CD4-positive, alpha-beta T cell (primary cell): ENCODE measurements at regions not wholly inside any gene's neighbourhood (a gene's known extent, or its start where the extent isn't known, plus 50 kb on each side); places are given as distances from the start of the nearest gene placed in this dataset.

ENCODE experiments used
- ATAC-seq: fragments of 200-7000 bp; cut with Tn5 transposase; one replicate; pipeline ENCODE4 v1.10.0; 2022; ENCODE audit warnings: mild to moderate bottlenecking; ENCODE audit not compliant: poor library complexity
- CTCF ChIA-PET: fragments of 350-600 bp; sonication (Branson Sonifier 250); formaldehyde crosslinking; loops from one replicate; lab custom pipeline; 2021; ENCODE audit warnings: antibody characterized with exemption, inconsistent platforms; lab: Charles Lee
- POLR2A ChIA-PET: fragments of 350-600 bp; sonication (Branson Sonifier 250); formaldehyde crosslinking; loops from one replicate; lab custom pipeline; 2021; ENCODE audit warnings: antibody characterized with exemption, inconsistent platforms; lab: Charles Lee
- DNase-seq, 14 experiments: peaks; one replicate each; pipeline ENCODE4 v3.0.0-alpha.2; 2013 to 2020; ENCODE audit warnings: mixed read lengths in 2 of 14
- H3K27ac ChIP-seq, 2 donors: one replicate each; pipeline versions ENCODE4 v1.5.1 to v1.7.0; 2013; ENCODE audit warnings: low read length in 2 of 2, low read depth in 1 of 2, mild to moderate bottlenecking in 1 of 2
- H3K27me3 ChIP-seq, 2 experiments: 1 replicate in 1 of 2; 2 replicates in 1 of 2; pipeline versions ENCODE4 v1.6.1 to v1.7.0; 2013; ENCODE audit warnings: low read length in 2 of 2, control low read depth in 1 of 2, mild to moderate bottlenecking in 1 of 2, moderate library complexity in 1 of 2; ENCODE audit not compliant: insufficient read depth in 2 of 2, control insufficient read depth in 1 of 2
- H3K36me3 ChIP-seq: one replicate; pipeline ENCODE4 v1.6.1; 2013; ENCODE audit warnings: low read length, control low read depth; ENCODE audit not compliant: insufficient read depth
- H3K4me1 ChIP-seq: one replicate; pipeline ENCODE4 v1.6.1; 2013; ENCODE audit warnings: low read length, control low read depth; ENCODE audit not compliant: insufficient read depth
- H3K4me3 ChIP-seq: one replicate; pipeline ENCODE4 v1.5.1; 2013; ENCODE audit warnings: mild to moderate bottlenecking, low read length, moderate library complexity
- H3K9me3 ChIP-seq, 2 experiments: 1 replicate in 1 of 2; 2 replicates in 1 of 2; pipeline versions ENCODE4 v1.6.1 to v1.7.0; 2013; ENCODE audit warnings: low read length in 2 of 2, mild to moderate bottlenecking in 2 of 2, control low read depth in 1 of 2, moderate library complexity in 1 of 2; ENCODE audit not compliant: control insufficient read depth in 1 of 2, insufficient read depth in 1 of 2
- H3K27ac Mint-ChIP-seq: one replicate; pipeline ENCODE4 v1.8.0; 2020; ENCODE audit warnings: mixed read lengths
- H3K27me3 Mint-ChIP-seq: one replicate; pipeline ENCODE4 v1.8.0; 2021; ENCODE audit warnings: mixed read lengths
- H3K36me3 Mint-ChIP-seq: one replicate; pipeline ENCODE4 v1.8.0; 2021; ENCODE audit warnings: low read depth, mixed read lengths
- H3K4me1 Mint-ChIP-seq: one replicate; pipeline ENCODE4 v1.8.0; 2021; ENCODE audit warnings: low read depth, mixed read lengths
- H3K4me3 Mint-ChIP-seq: one replicate; pipeline ENCODE4 v1.8.0; 2020; ENCODE audit warnings: mild to moderate bottlenecking, mixed read lengths
- H3K9me3 Mint-ChIP-seq: one replicate; pipeline ENCODE4 v1.8.0; 2020; ENCODE audit warnings: mixed read lengths
- CTCF ChIP-seq: fragments of 200-600 bp; IDR thresholded peaks from one replicate; pipeline ENCODE4 v1.8.0; 2022; ENCODE audit warnings: antibody characterized with exemption, mild to moderate bottlenecking
- intact Hi-C, 2 experiments: fragments of 100-400 bp; cut with DNase I in 1 of 2; cut with micrococcal nuclease in 1 of 2; formaldehyde crosslinking; loops; one replicate each; pipeline versions ENCODE4 v1.15.1 to v1.9.0; 2023 to 2025; cut with DNase I, micrococcal nuclease

- CTCF ChIA-PET: no interaction called here
- intact Hi-C loops: no loop called here
- H3K27me3 ChIP-seq: no peaks in the 10 kb centered on the region
- no peak for TF ChIP-seq CTCF
- H3K4me3 ChIP-seq: no peak overlapping the region
- peaks cover 5% of the 10 kb centered on the region for H3K9me3 Mint-ChIP-seq
- H3K27ac Mint-ChIP-seq: no peak overlapping the region
- H3K4me1 ChIP-seq: no peaks in the 10 kb centered on the region
- no peak overlapping the region for H3K4me3 Mint-ChIP-seq
- H3K4me1 Mint-ChIP-seq: no peaks in the 10 kb centered on the region
- DNase-seq (no peak), ATAC-seq (no peak)
- no peaks in the 10 kb centered on the region for H3K36me3 Mint-ChIP-seq
- no peaks in the 10 kb centered on the region for H3K9me3 ChIP-seq
- H3K27me3 Mint-ChIP-seq: no peaks in the 10 kb centered on the region
- H3K27ac ChIP-seq: no peak overlapping the region
- POLR2A ChIA-PET: no interaction called here
- H3K36me3 ChIP-seq: no peaks in the 10 kb centered on the region
These were observed 1302.3 kb downstream of the FSCB start for GRCh38 chr14:43204816-43205215.

GRCh38 chr14:43200519-43200918 lies 1306.6 kb downstream of the FSCB start:
- Mint-ChIP-seq H3K9me3 (peaks cover 3% of the 10 kb centered on the region), H3K27ac (no peak overlapping the region), H3K4me3 (no peak overlapping the region), H3K36me3 (no peaks in the 10 kb centered on the region), H3K4me1 (no peaks in the 10 kb centered on the region), H3K27me3 (no peaks in the 10 kb centered on the region)
- H3K4me1 ChIP-seq: no peaks in the 10 kb centered on the region
- no peaks in the 10 kb centered on the region for H3K9me3 ChIP-seq
- no peaks in the 10 kb centered on the region for H3K36me3 ChIP-seq
- no peak for TF ChIP-seq CTCF
- CTCF ChIA-PET: no interaction called here
- H3K27ac ChIP-seq: no peak overlapping the region
- DNase-seq: no peak
- H3K4me3 ChIP-seq: no peak overlapping the region
- no peak for ATAC-seq
- POLR2A ChIA-PET: no interaction called here
- no peaks in the 10 kb centered on the region for H3K27me3 ChIP-seq
- intact Hi-C loops: no loop called here

GRCh38 chr14:43198465-43198864 lies 1308.6 kb downstream of the FSCB start:
- no peaks in the 10 kb centered on the region for H3K9me3 ChIP-seq
- ChIA-PET CTCF (no interaction called here), POLR2A (no interaction called here)
- no peaks in the 10 kb centered on the region for H3K27me3 Mint-ChIP-seq
- H3K4me1 ChIP-seq: no peaks in the 10 kb centered on the region
- no peak for DNase-seq
- no peak overlapping the region for H3K4me3 ChIP-seq
- H3K9me3 Mint-ChIP-seq: peaks cover 3% of the 10 kb centered on the region
- intact Hi-C loops: no loop called here
- H3K36me3 Mint-ChIP-seq: no peaks in the 10 kb centered on the region
- no peaks in the 10 kb centered on the region for H3K27me3 ChIP-seq
- no peak for TF ChIP-seq CTCF
- H3K27ac Mint-ChIP-seq: no peak overlapping the region
- ATAC-seq: no peak
- no peak overlapping the region for H3K4me3 Mint-ChIP-seq
- H3K27ac ChIP-seq: no peak overlapping the region
- no peaks in the 10 kb centered on the region for H3K4me1 Mint-ChIP-seq
- no peaks in the 10 kb centered on the region for H3K36me3 ChIP-seq
